NCI-H2196 (cell line): ENCODE measurements at regions not wholly inside any gene's neighbourhood (a gene's known extent, or its start where the extent isn't known, plus 50 kb on each side); places are given as distances from the start of the nearest gene placed in this dataset.

Source experiments
- DNase-seq: peaks from one replicate; lab custom pipeline; 2025; ENCODE audit not compliant: unreplicated experiment; lab: John Stamatoyannopoulos, UW

GRCh38 chr6:163655217-163656121 is 241.0 kb downstream of the QKI start:
- no peak for DNase-seq

- DNase-seq: no peak
Measured at GRCh38 chr6:163651915-163652668, 237.6 kb downstream of the QKI start.

GRCh38 chr6:163651426-163651825 is 236.9 kb downstream of the QKI start:
- no peak for DNase-seq

GRCh38 chr6:163648868-163649267 is 234.3 kb downstream of the QKI start:
- no peak for DNase-seq

- DNase-seq: no peak
Measured at GRCh38 chr6:163647624-163648023, 233.1 kb downstream of the QKI start.

GRCh38 chr6:163646866-163647265 is 232.3 kb downstream of the QKI start:
- DNase-seq: no peak

- no peak for DNase-seq
Measured at GRCh38 chr6:163646133-163646532, 231.6 kb downstream of the QKI start.

GRCh38 chr6:163645560-163645959 is 231.0 kb downstream of the QKI start:
- no peak for DNase-seq

GRCh38 chr6:163643866-163644265 is 229.3 kb downstream of the QKI start:
- DNase-seq: no peak

- DNase-seq: no peak
Measured at GRCh38 chr6:163641706-163642105, 227.2 kb downstream of the QKI start.

- DNase-seq: no peak
Measured at GRCh38 chr6:163640641-163641040, 226.1 kb downstream of the QKI start.

- DNase-seq: no peak
Measured at GRCh38 chr6:163637524-163637923, 223.0 kb downstream of the QKI start.

- DNase-seq: no peak
Measured at GRCh38 chr6:163635731-163636364, 221.3 kb downstream of the QKI start.

- no peak for DNase-seq
Measured at GRCh38 chr6:163635315-163635714, 220.8 kb downstream of the QKI start.

GRCh38 chr6:163634211-163635171 is 220.0 kb downstream of the QKI start:
- peak; percentile 7 for DNase-seq

GRCh38 chr6:163630991-163631390 is 216.5 kb downstream of the QKI start:
- no peak for DNase-seq

- DNase-seq: no peak
Measured at GRCh38 chr6:163630572-163630971, 216.1 kb downstream of the QKI start.

GRCh38 chr6:163630096-163630495 is 215.6 kb downstream of the QKI start:
- no peak for DNase-seq
